C4-2B (cell line): ENCODE measurements at regions not wholly inside any gene's neighbourhood (a gene's known extent, or its start where the extent isn't known, plus 50 kb on each side); places are given as distances from the start of the nearest gene placed in this dataset.
"Not testable (repeated sequence)": the region's sequence is repeated elsewhere in the genome, so short reads cannot be mapped to it uniquely, and the experiment has no call there.

Experiments used
- H3K27ac ChIP-seq: fragments of 450-650 bp; 2 replicates; pipeline ENCODE4 v1.5.1; 2017
- CTCF ChIP-seq: fragments of 450-650 bp; conservative IDR thresholded peaks from 2 replicates; pipeline ENCODE4 v1.5.1; 2017; ENCODE audit warnings: mild to moderate bottlenecking
- ZFX ChIP-seq: fragments of 450-650 bp; IDR thresholded peaks from 2 replicates; pipeline ENCODE4 v1.6.1; 2017

GRCh38 chr4:33091961-33092360, 2371.8 kb downstream of the PCDH7 start:
- no peak overlapping the region for H3K27ac ChIP-seq
- TF ChIP-seq ZFX (no peak), CTCF (no peak)

DNA sequence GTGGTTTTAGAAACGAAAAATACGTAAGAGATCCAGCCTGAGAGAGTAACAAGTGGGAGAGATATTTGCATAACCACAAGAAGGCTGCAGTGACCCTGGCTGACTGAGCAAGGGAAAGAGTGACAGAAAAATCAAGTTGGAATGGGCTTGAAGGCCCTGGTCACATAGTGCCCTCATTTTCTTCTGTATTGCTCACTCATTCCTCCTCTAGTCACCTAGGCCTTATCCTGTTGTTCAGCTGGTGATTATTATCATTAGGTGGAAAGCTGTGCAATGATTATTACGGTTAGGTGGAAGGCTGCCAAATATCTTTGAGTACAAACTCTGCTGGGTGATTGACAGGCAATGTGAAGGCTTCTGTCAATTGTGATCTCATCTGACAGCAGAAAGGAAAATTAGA, 2384.1 kb downstream of the PCDH7 start:
- H3K27ac ChIP-seq, result no peak overlapping the region
- TF ChIP-seq CTCF (no peak), ZFX (no peak)

DNA sequence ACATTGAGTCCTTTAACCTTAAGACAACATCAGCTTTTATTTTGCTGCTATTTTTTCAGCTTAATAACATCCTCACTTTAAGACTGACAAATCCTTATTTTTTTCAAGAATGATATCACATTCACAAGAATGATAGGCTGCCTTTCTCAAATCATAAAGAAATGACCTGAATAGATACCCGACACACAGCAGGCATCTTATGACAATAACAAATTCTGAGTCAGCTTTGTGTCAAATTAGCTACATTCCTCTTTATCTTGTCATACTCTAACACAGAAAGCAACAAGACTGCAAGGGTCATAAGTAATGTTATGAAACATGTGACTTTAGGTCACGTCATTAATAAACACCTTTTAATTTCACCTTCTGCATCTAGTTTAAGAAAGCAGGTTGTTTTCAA, 2387.6 kb downstream of the PCDH7 start:
- H3K27ac ChIP-seq, result no peak overlapping the region

GRCh38 chr4:33111117-33111516, 2390.9 kb downstream of the PCDH7 start:
- no peak overlapping the region for H3K27ac ChIP-seq
- TF ChIP-seq ZFX (no peak), CTCF (no peak)

More for the DNA sequence above, 2387.6 kb downstream of the PCDH7 start:
- TF ChIP-seq ZFX (no peak), CTCF (no peak)

DNA sequence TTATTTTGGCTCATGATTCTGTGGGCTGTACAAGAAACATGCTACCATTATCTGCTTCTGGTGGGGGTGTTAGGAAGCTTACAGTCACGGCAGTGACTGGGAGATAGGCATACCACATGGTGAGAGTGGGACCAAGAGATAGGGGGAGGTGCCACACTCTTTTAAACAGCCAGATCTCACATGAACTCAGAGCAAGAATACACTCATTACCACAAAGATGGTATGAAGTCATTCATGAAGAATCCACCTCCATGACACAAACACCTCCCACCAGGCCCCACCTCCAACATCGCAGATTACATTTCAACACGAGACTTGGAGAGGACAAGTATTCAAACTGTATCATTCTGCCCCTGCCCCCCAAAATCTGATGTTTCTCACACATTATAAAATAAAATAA, 2396.7 kb downstream of the PCDH7 start:
- H3K27ac ChIP-seq, result no peak overlapping the region
- TF ChIP-seq ZFX (no peak), CTCF (no peak)

GRCh38 chr4:33126002-33126401, 2405.8 kb downstream of the PCDH7 start:
- TF ChIP-seq CTCF (no peak), ZFX (no peak)
- no peak overlapping the region for H3K27ac ChIP-seq

GRCh38 chr4:33130662-33131061, 2410.5 kb downstream of the PCDH7 start:
- H3K27ac ChIP-seq, result not testable (repeated sequence)

GRCh38 chr4:33133723-33134122, 2413.6 kb downstream of the PCDH7 start:
- no peak overlapping the region for H3K27ac ChIP-seq
- TF ChIP-seq CTCF, result no peak
- no peak for TF ChIP-seq ZFX
